GM18907 (cell line): ENCODE measurements at regions not wholly inside any gene's neighbourhood (a gene's known extent, or its start where the extent isn't known, plus 50 kb on each side); places are given as distances from the start of the nearest gene placed in this dataset.
"Not testable (repeated sequence)": the region's sequence is repeated elsewhere in the genome, so short reads cannot be mapped to it uniquely, and the experiment has no call there.

Experiments
- ATAC-seq: cut with Tn5 transposase; IDR thresholded peaks from one replicate; pipeline ENCODE4 v1.9.1; 2021; ENCODE audit warnings: mild to moderate bottlenecking, moderate library complexity; ENCODE audit not compliant: unreplicated experiment

GRCh38 chr12:87363497-87364084 is 665.6 kb downstream of the C12orf50 start:
- no peak for ATAC-seq

GRCh38 chr12:87349681-87350080 is 679.5 kb downstream of the C12orf50 start:
- no peak for ATAC-seq

GRCh38 chr12:87348071-87348470 is 681.1 kb downstream of the C12orf50 start:
- no peak for ATAC-seq

GRCh38 chr12:87344699-87345098 is 684.5 kb downstream of the C12orf50 start:
- no peak for ATAC-seq

- no peak for ATAC-seq
Measured at GRCh38 chr12:87338681-87339080, 690.5 kb downstream of the C12orf50 start.

- no peak for ATAC-seq
Measured at GRCh38 chr12:87336814-87337336, 692.3 kb downstream of the C12orf50 start.

- ATAC-seq, result no peak
Measured at GRCh38 chr12:87332987-87333726, 696.0 kb downstream of the C12orf50 start.

- ATAC-seq, result not testable (repeated sequence)
Measured at GRCh38 chr12:87330071-87330555, 699.1 kb downstream of the C12orf50 start.

- no peak for ATAC-seq
Measured at GRCh38 chr12:87329076-87329863, 699.9 kb downstream of the C12orf50 start.

GRCh38 chr12:87323369-87323768 is 705.8 kb downstream of the C12orf50 start:
- ATAC-seq, result no peak

- no peak for ATAC-seq
Measured at GRCh38 chr12:87320724-87321123, 708.5 kb downstream of the C12orf50 start.

GRCh38 chr12:87317302-87317701 is 711.9 kb downstream of the C12orf50 start:
- ATAC-seq, result no peak

GRCh38 chr12:87311206-87311605 is 718.0 kb downstream of the C12orf50 start:
- peak; percentile 85 for ATAC-seq

- no peak for ATAC-seq
Measured at GRCh38 chr12:87310126-87310525, 719.1 kb downstream of the C12orf50 start.

GRCh38 chr12:87305481-87305880 is 723.7 kb downstream of the C12orf50 start:
- ATAC-seq, result peak; percentile 76

- no peak for ATAC-seq
Measured at GRCh38 chr12:87304406-87304805, 724.8 kb downstream of the C12orf50 start.

- ATAC-seq, result no peak
Measured at GRCh38 chr12:87303396-87304012, 725.7 kb downstream of the C12orf50 start.

- ATAC-seq, result no peak
Measured at GRCh38 chr12:87302126-87302745, 727.0 kb downstream of the C12orf50 start.

- peak; percentile 59 for ATAC-seq
Measured at GRCh38 chr12:87290505-87290904, 738.7 kb downstream of the C12orf50 start.

- no peak for ATAC-seq
Measured at GRCh38 chr12:87283886-87284285, 745.3 kb downstream of the C12orf50 start.
